ENCODE measurements at regions not wholly inside any gene's neighbourhood (a gene's known extent, or its start where the extent isn't known, plus 50 kb on each side); places are given as distances from the start of the nearest gene placed in this dataset.

DNA sequence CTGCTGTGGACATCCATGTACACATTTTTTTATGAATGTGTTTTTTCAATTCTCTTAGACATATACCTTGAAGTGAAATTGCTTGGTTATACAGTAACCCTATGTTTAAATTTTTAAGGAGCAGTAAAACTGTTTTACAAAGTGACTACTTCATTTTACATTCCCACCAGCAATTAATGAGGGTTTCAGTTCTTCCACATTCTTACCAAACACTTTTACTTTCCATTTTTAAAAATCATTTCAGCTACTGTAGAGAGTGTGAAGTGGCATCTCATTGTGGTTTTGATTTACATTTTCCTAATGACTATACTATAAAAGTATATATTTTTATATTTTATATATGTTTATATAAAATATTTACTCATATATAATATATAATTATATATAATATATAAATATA is 1221.5 kb downstream of the PLA2G4A start:
- TF ChIP-seq, protein P1, sequence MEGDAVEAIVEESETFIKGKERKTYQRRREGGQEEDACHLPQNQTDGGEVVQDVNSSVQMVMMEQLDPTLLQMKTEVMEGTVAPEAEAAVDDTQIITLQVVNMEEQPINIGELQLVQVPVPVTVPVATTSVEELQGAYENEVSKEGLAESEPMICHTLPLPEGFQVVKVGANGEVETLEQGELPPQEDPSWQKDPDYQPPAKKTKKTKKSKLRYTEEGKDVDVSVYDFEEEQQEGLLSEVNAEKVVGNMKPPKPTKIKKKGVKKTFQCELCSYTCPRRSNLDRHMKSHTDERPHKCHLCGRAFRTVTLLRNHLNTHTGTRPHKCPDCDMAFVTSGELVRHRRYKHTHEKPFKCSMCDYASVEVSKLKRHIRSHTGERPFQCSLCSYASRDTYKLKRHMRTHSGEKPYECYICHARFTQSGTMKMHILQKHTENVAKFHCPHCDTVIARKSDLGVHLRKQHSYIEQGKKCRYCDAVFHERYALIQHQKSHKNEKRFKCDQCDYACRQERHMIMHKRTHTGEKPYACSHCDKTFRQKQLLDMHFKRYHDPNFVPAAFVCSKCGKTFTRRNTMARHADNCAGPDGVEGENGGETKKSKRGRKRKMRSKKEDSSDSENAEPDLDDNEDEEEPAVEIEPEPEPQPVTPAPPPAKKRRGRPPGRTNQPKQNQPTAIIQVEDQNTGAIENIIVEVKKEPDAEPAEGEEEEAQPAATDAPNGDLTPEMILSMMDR (IDR thresholded peaks at IDR 0.05; ENCODE audit: unreplicated experiment), result no peak
- Mint-ChIP-seq H3K9me3 (ENCODE audit: low read depth) (no peaks in the 10 kb centered on the region), H3K4me1 (ENCODE audit: low read depth) (no peaks in the 10 kb centered on the region), H3K36me3 (ENCODE audit: insufficient read depth) (no peaks in the 10 kb centered on the region), H3K27ac (no peak overlapping the region), H3K4me3 (ENCODE audit: low read depth) (no peak overlapping the region), H3K27me3 (no peaks in the 10 kb centered on the region)
- no peak for DNase-seq (ENCODE audit: low spot score, unreplicated experiment)

DNA sequence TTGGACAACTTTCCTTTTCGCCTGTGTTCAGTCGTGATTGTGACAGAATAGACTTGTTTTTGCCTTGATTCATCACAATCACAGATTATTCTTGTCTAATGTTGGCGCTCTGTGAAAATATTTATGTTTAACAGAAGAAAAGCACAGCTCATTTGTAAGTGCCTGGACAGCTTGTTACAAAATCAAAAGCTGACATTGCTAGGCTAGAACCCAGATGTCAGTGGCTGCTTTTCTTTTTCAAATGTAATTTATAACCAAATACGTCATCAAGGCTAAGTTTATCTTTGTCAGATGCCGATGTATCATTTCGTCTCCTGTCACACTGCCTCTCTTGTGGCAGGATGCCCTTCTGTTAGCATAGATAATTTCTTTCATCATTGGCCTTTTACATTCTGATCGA is 1227.3 kb downstream of the PLA2G4A start:
- H3K9me3 Mint-ChIP-seq (ENCODE audit: low read depth), result peaks cover 5% of the 10 kb centered on the region
- no peaks in the 10 kb centered on the region for H3K27me3 Mint-ChIP-seq
- no peak overlapping the region for H3K27ac Mint-ChIP-seq
- no peaks in the 10 kb centered on the region for H3K36me3 Mint-ChIP-seq (ENCODE audit: insufficient read depth)
- no peaks in the 10 kb centered on the region for H3K4me1 Mint-ChIP-seq (ENCODE audit: low read depth)
- H3K4me3 Mint-ChIP-seq (ENCODE audit: low read depth), result no peak overlapping the region
- no peak for DNase-seq (ENCODE audit: low spot score, unreplicated experiment)
- TF ChIP-seq, protein P1 (IDR thresholded peaks at IDR 0.05; ENCODE audit: unreplicated experiment), result no peak

DNA sequence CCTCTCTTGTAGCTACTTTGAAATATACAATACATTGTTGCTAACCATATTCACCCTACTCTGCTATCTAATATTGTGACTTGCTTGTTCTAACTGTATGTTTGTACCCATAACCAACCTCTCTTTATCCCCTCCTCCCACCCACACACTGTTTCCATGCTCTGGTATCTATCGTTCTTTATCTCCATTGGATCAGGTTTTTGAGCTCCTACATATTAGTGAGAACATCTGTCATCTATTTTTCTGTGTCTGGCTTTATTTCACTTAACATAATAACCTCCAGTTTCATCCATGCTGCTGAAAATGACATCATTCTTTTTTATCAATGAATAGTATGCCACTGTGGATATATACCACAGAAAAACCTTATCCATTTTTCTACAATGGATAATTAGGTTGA is 1230.1 kb downstream of the PLA2G4A start:
- no peak overlapping the region for H3K4me3 Mint-ChIP-seq (ENCODE audit: low read depth)
- no peak overlapping the region for H3K27ac Mint-ChIP-seq
- TF ChIP-seq, protein P1 (IDR thresholded peaks at IDR 0.05; ENCODE audit: unreplicated experiment), result no peak
- H3K4me1 Mint-ChIP-seq (ENCODE audit: low read depth), result no peaks in the 10 kb centered on the region
- peaks cover 10% of the 10 kb centered on the region for H3K9me3 Mint-ChIP-seq (ENCODE audit: low read depth)
- DNase-seq (ENCODE audit: low spot score, unreplicated experiment), result no peak
- no peaks in the 10 kb centered on the region for H3K27me3 Mint-ChIP-seq
- H3K36me3 Mint-ChIP-seq (ENCODE audit: insufficient read depth), result no peaks in the 10 kb centered on the region

DNA sequence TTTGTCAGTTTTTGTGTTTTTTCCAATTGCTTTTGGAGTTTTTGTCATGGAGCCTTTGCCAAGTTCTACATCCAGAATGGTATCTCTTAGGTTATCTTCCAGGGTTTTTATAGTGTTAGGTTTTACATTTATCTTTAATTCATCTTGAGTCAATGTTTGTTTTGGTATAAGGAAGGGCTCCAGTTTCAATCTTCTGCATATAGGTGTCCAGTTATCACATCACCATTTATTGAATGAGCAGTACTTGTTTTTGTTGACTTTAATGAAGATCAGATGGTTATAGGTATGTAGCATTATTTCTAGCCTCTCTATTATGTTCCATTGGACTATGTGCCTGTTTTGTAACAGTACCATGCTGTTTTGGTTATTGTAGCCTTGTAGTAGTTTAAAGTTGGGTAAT is 1233.1 kb downstream of the PLA2G4A start:
- no peaks in the 10 kb centered on the region for H3K27me3 Mint-ChIP-seq
- H3K27ac Mint-ChIP-seq, result no peak overlapping the region
- no peak overlapping the region for H3K4me3 Mint-ChIP-seq (ENCODE audit: low read depth)
- H3K9me3 Mint-ChIP-seq (ENCODE audit: low read depth), result peaks cover 15% of the 10 kb centered on the region
- no peaks in the 10 kb centered on the region for H3K36me3 Mint-ChIP-seq (ENCODE audit: insufficient read depth)
- H3K4me1 Mint-ChIP-seq (ENCODE audit: low read depth), result no peaks in the 10 kb centered on the region
- TF ChIP-seq, protein P1 (IDR thresholded peaks at IDR 0.05; ENCODE audit: unreplicated experiment), result no peak
- no peak for DNase-seq (ENCODE audit: low spot score, unreplicated experiment)

DNA sequence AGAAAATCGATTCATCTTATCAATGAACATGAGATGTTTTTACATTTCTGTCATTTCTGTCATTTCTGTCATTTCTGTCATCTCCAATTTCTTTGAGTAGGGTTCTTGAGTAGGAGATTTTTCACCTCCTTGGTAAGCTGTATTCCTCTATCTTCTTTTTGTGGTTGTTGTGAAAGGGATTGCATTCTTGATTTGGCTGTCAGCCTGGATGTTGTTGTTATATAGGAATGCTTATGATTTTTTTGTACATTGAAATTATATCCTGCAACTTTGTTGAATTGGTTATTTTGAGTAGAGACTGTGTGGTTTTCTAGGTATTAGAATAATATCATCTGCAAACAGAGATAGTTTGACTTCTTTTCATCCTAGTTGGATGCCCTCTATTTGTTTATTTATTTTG is 1233.7 kb downstream of the PLA2G4A start:
- H3K27ac Mint-ChIP-seq, result no peak overlapping the region
- H3K4me3 Mint-ChIP-seq (ENCODE audit: low read depth), result no peak overlapping the region
- DNase-seq (ENCODE audit: low spot score, unreplicated experiment), result no peak
- peaks cover 12% of the 10 kb centered on the region for H3K9me3 Mint-ChIP-seq (ENCODE audit: low read depth)
- no peaks in the 10 kb centered on the region for H3K4me1 Mint-ChIP-seq (ENCODE audit: low read depth)
- no peaks in the 10 kb centered on the region for H3K27me3 Mint-ChIP-seq
- H3K36me3 Mint-ChIP-seq (ENCODE audit: insufficient read depth), result no peaks in the 10 kb centered on the region
- TF ChIP-seq, protein P1 (IDR thresholded peaks at IDR 0.05; ENCODE audit: unreplicated experiment), result no peak

Data from progenitor cell of endocrine pancreas (in vitro differentiated cells).